Brain microvascular endothelial cell (primary cell): ENCODE measurements at regions not wholly inside any gene's neighbourhood (a gene's known extent, or its start where the extent isn't known, plus 50 kb on each side); places are given as distances from the start of the nearest gene placed in this dataset.
A peak's percentile ranks its signal among the peaks of the same experiment; 100 is the strongest.

ENCODE experiments used
- DNase-seq: peaks from one replicate; pipeline ENCODE4 v3.0.0-alpha.2; 2020
- H3K27ac ChIP-seq: fragments of 250-450 bp; sonication (Bioruptor Pico); 2 replicates; pipeline ENCODE4 v1.5.1; 2020; ENCODE audit warnings: mild to moderate bottlenecking, moderate library complexity
- H3K27me3 ChIP-seq: fragments of 250-450 bp; sonication (Bioruptor Pico); replicated peaks from 2 replicates; pipeline ENCODE4 v1.5.1; 2020; ENCODE audit warnings: mild to moderate bottlenecking
- H3K36me3 ChIP-seq: fragments of 250-450 bp; sonication (Bioruptor Pico); replicated peaks from 2 replicates; pipeline ENCODE4 v1.5.1; 2020; ENCODE audit warnings: mild to moderate bottlenecking
- H3K4me3 ChIP-seq: 2 replicates; pipeline ENCODE4 v1.5.1; 2011; ENCODE audit warnings: low read depth, mild to moderate bottlenecking, control low read depth, low read length, moderate library complexity
- CTCF ChIP-seq: IDR thresholded peaks from 2 replicates; pipeline ENCODE4 v1.5.1; 2011; ENCODE audit warnings: low read depth, mild to moderate bottlenecking, moderate library complexity, low read length, control low read depth, inconsistent platforms; ENCODE audit errors: missing control alignments
- in situ Hi-C: cut with HindIII; loops from 2 replicates; pipeline ENCODE4 v1.10.0; 2017; ENCODE audit warnings: low sequenced_read_pairs, low pct_ligation_motif_present

GRCh38 chr13:50529154-50529882 lies 314.2 kb downstream of the DLEU7 start:
- DNase-seq = peak; percentile 85
- H3K27ac ChIP-seq = peak overlapping the region; percentile 63
- in situ Hi-C loops = no loop called here
- no peaks in the 10 kb centered on the region for H3K27me3 ChIP-seq
- no peaks in the 10 kb centered on the region for H3K36me3 ChIP-seq
- peak overlapping the region; percentile 1 for H3K4me3 ChIP-seq
- no peak for TF ChIP-seq CTCF

- DNase-seq = peak; percentile 29
- no peaks in the 10 kb centered on the region for H3K36me3 ChIP-seq
- in situ Hi-C loops = no loop called here
- no peak overlapping the region for H3K4me3 ChIP-seq
- no peak overlapping the region for H3K27ac ChIP-seq
- H3K27me3 ChIP-seq = no peaks in the 10 kb centered on the region
- peak; percentile 50 for TF ChIP-seq CTCF
Measured at GRCh38 chr13:50531917-50532899, 311.3 kb downstream of the DLEU7 start.

- Histone ChIP-seq H3K27me3 (no peaks in the 10 kb centered on the region), H3K36me3 (no peaks in the 10 kb centered on the region), H3K27ac (no peak overlapping the region), H3K4me3 (no peak overlapping the region)
- in situ Hi-C loops = no loop called here
- TF ChIP-seq CTCF = no peak
- no peak for DNase-seq
Measured at GRCh38 chr13:50535050-50535449, 308.4 kb downstream of the DLEU7 start.

GRCh38 chr13:50537029-50537428 lies 306.5 kb downstream of the DLEU7 start:
- no peaks in the 10 kb centered on the region for H3K36me3 ChIP-seq
- in situ Hi-C loops = no loop called here
- H3K27me3 ChIP-seq = no peaks in the 10 kb centered on the region
- H3K27ac ChIP-seq = no peak overlapping the region
- no peak overlapping the region for H3K4me3 ChIP-seq
- DNase-seq = no peak
- no peak for TF ChIP-seq CTCF

- in situ Hi-C loops = no loop called here
- no peak for DNase-seq
Measured at GRCh38 chr13:50539791-50540530, 303.5 kb downstream of the DLEU7 start.

More at GRCh38 chr13:50539791-50540530, 303.5 kb downstream of the DLEU7 start:
- Histone ChIP-seq H3K27ac (no peak overlapping the region), H3K36me3 (no peaks in the 10 kb centered on the region), H3K4me3 (no peak overlapping the region), H3K27me3 (no peaks in the 10 kb centered on the region)
- TF ChIP-seq CTCF = no peak
